A549 (cell line): ENCODE measurements at regions not wholly inside any gene's neighbourhood (a gene's known extent, or its start where the extent isn't known, plus 50 kb on each side); places are given as distances from the start of the nearest gene placed in this dataset.
A peak's percentile ranks its signal among the peaks of the same experiment; 100 is the strongest.

Source experiments
- CEBPB ChIP-seq, 2 experiments: fragments of >200 bp in 1 of 2; sonication (Bioruptor Twin) in 1 of 2; formaldehyde crosslinking in 1 of 2; IDR thresholded peaks; 2 replicates each; pipeline ENCODE4 v1.6.1; 2012 to 2016
- CTCF ChIP-seq: fragments of >200 bp; sonication (Bioruptor Twin); formaldehyde crosslinking; IDR thresholded peaks from 3 replicates; pipeline ENCODE4 v1.5.1; 2016
- EHF ChIP-seq: fragments of 250-450 bp; sonication (Bioruptor Pico); IDR thresholded peaks from 2 replicates; pipeline ENCODE4 v1.5.0; 2020; ENCODE audit warnings: mild to moderate bottlenecking
- ELK1 ChIP-seq: fragments of 150-350 bp; IDR thresholded peaks from 2 replicates; pipeline ENCODE4 v1.6.1; 2014; ENCODE audit warnings: low read depth, mild to moderate bottlenecking, low read length
- FOXS1 ChIP-seq: fragments of 250-450 bp; sonication (Bioruptor Pico); IDR thresholded peaks from 2 replicates; pipeline ENCODE4 v1.5.0; 2020; ENCODE audit warnings: mild to moderate bottlenecking, moderate library complexity
- HDAC2 ChIP-seq: fragments of 200-600 bp; sonication (generic); IDR thresholded peaks from 2 replicates; pipeline ENCODE4 v1.6.1; 2016
- HOXB5 ChIP-seq: fragments of 250-450 bp; sonication (Bioruptor Pico); IDR thresholded peaks from 2 replicates; pipeline ENCODE4 v1.5.0; 2020; ENCODE audit warnings: mild to moderate bottlenecking, moderate library complexity
- POLR2A ChIP-seq: IDR thresholded peaks from 2 replicates; pipeline ENCODE4 v1.6.1; 2012; ENCODE audit warnings: mild to moderate bottlenecking, low read length
- RAD21 ChIP-seq, 2 experiments: fragments of >200 bp in 1 of 2; sonication (Bioruptor Twin) in 1 of 2; formaldehyde crosslinking in 1 of 2; IDR thresholded peaks in 1 of 2; conservative IDR thresholded peaks in 1 of 2; 2 replicates in 1 of 2; 3 replicates in 1 of 2; pipeline ENCODE4 v1.6.1; 2012 to 2018; ENCODE audit warnings: inconsistent platforms in 1 of 2
- ZFP36 ChIP-seq: fragments of 450-650 bp; IDR thresholded peaks from 2 replicates; pipeline ENCODE4 v1.6.1; 2014; ENCODE audit warnings: borderline replicate concordance; ENCODE audit not compliant: partially characterized antibody
- TF ChIP-seq, protein P1 (sequence below): fragments of >200 bp; sonication (Bioruptor Twin); formaldehyde crosslinking; IDR thresholded peaks from 2 replicates; pipeline ENCODE4 v1.6.1; 2016

DNA sequence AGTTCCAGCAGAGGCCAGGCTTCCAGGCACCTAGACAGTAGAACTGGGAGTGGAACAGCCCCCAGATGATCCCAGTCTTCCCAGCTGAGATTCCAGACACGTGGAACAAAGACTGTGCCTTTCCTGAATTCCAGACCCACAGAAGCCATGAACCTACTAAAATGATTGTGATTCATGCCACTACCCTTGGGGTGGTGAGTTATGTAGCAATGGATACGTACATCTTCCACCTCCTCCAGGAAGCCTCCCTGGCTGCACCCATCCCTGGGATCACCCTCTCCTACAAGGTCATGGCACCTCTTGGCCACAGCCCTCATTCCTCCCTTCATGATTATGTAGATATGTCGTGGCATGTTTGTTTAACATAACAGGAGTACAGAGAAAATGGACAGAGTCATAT lies 83.4 kb downstream of the NPTX2 start:
- TF ChIP-seq RAD21 (conservative IDR thresholded peaks at IDR 0.05 in 1 of 2, IDR thresholded peaks at IDR 0.05 in 1 of 2) (no peak), HDAC2 (no peak), CTCF (no peak), ELK1 (no peak), POLR2A (no peak), EHF (CRISPR knock-in tag) (no peak), FOXS1 (no peak), HOXB5 (CRISPR knock-in tag) (no peak), CEBPB (IDR thresholded peaks at IDR 0.05) (no peak), ZFP36 (peak; percentile 62)
- TF ChIP-seq, protein P1, sequence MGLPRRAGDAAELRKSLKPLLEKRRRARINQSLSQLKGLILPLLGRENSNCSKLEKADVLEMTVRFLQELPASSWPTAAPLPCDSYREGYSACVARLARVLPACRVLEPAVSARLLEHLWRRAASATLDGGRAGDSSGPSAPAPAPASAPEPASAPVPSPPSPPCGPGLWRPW: no peak
